WI38 (cell line): ENCODE measurements at regions not wholly inside any gene's neighbourhood (a gene's known extent, or its start where the extent isn't known, plus 50 kb on each side); places are given as distances from the start of the nearest gene placed in this dataset.

Source experiments
- H3K4me3 ChIP-seq: 2 replicates; pipeline ENCODE4 v1.5.1; 2011; ENCODE audit warnings: low read depth, mild to moderate bottlenecking, control low read depth, low read length
- TF ChIP-seq, protein P1 (sequence below): IDR thresholded peaks from 2 replicates; pipeline ENCODE4 v1.5.1; 2012; ENCODE audit warnings: low read depth, mild to moderate bottlenecking, control low read depth, low read length

DNA sequence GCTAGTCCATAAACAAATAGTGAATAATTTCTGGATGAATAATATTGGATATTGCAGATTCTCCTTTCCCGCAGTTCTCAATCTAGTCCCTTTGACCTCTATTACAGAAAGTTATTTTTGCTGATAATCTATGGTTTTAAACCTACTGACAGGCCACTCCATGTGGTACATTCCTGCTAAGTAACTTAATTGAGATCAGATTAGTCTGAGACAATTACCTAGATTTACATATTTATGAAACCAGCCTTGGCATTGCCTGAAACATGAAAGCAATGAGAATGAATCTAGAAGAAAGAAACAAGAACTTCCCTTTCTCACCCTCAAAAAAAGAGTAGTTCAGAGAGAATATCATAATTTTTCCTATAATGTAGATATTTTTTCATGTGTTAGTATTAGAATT is 964.2 kb downstream of the JRKL start:
- H3K4me3 ChIP-seq = no peak overlapping the region
- TF ChIP-seq, protein P1, sequence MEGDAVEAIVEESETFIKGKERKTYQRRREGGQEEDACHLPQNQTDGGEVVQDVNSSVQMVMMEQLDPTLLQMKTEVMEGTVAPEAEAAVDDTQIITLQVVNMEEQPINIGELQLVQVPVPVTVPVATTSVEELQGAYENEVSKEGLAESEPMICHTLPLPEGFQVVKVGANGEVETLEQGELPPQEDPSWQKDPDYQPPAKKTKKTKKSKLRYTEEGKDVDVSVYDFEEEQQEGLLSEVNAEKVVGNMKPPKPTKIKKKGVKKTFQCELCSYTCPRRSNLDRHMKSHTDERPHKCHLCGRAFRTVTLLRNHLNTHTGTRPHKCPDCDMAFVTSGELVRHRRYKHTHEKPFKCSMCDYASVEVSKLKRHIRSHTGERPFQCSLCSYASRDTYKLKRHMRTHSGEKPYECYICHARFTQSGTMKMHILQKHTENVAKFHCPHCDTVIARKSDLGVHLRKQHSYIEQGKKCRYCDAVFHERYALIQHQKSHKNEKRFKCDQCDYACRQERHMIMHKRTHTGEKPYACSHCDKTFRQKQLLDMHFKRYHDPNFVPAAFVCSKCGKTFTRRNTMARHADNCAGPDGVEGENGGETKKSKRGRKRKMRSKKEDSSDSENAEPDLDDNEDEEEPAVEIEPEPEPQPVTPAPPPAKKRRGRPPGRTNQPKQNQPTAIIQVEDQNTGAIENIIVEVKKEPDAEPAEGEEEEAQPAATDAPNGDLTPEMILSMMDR = no peak

- TF ChIP-seq, protein P1 = no peak
- no peak overlapping the region for H3K4me3 ChIP-seq
These were observed 964.8 kb downstream of the JRKL start for GRCh38 chr11:97354576-97354975.

- TF ChIP-seq, protein P1 = no peak
- no peak overlapping the region for H3K4me3 ChIP-seq
These were observed 965.4 kb downstream of the JRKL start for GRCh38 chr11:97355230-97355629.

DNA sequence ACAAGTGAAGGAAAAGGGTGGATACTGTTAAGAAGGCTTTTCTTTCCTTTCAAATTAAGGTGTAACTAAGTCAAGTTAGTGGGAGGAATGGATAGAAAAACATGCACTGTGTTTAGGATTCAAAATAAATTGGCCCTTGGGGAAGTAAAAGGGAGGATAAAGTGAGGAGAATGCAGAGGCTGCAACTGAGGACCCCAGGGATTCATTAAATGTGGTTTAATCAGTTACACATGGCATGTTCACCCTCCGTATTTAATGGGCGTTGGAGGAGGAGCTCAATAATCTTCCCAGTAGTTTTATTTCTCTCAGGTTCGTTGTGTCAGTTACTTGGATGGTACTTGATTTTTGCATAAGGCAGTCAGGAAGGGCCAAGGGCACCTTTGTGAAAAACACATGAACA is 966.3 kb downstream of the JRKL start:
- TF ChIP-seq, protein P1 = no peak

DNA sequence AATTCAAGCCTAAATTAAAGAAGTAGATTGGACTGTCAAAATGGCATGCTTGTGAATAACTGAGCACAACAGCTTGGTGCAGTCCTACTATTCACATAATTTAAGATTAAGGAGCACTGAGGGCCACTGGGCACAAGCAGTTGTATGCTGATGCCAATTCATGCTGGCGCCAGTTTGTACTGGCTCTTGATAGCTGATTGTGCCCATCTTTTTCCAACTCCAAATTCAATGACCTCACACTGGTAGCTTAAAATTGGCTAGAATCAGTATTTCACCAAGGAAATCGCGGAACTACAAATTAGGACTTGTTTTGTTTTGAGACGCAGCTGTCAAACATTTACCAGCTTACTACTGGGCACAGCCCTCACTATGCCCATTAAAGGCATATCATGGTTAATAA is 969.2 kb downstream of the JRKL start:
- TF ChIP-seq, protein P1 = no peak
- no peak overlapping the region for H3K4me3 ChIP-seq

More for the DNA sequence above, 966.3 kb downstream of the JRKL start:
- H3K4me3 ChIP-seq = no peak overlapping the region

GRCh38 chr11:97361812-97362378 is 972.1 kb downstream of the JRKL start:
- H3K4me3 ChIP-seq = no peak overlapping the region
- TF ChIP-seq, protein P1 = no peak

- no peak overlapping the region for H3K4me3 ChIP-seq
- TF ChIP-seq, protein P1 = no peak
These were observed 973.5 kb downstream of the JRKL start for GRCh38 chr11:97363331-97363730.
